ENCODE measurements at regions not wholly inside any gene's neighbourhood (a gene's known extent, or its start where the extent isn't known, plus 50 kb on each side); places are given as distances from the start of the nearest gene placed in this dataset.

DNA sequence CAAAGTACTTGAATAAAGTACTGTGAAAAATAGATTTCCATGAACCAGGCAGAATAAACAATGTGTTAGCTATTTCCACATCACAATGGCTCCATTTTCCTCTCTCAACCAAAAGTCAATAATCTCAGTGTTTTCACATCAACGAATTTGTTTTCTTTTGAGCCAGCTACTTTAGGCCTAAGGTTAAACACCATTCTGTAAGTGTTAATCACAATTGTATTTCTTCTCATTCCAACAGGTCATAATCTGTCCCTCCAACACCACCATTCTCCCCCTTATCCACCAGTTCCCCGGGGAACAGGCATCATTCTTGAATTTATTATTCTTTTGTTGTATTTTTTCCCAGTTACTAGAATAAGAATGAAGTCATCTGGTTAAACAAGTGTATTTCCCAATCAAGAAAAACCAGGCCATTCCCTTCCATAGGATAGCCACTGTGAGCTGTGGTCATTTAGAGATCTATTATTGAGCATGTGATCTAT, 66.2 kb upstream of the PALMD start:
- H3K4me3 ChIP-seq (ENCODE audit: low read depth, low read length), result no peak overlapping the region
- TF ChIP-seq, protein P1, sequence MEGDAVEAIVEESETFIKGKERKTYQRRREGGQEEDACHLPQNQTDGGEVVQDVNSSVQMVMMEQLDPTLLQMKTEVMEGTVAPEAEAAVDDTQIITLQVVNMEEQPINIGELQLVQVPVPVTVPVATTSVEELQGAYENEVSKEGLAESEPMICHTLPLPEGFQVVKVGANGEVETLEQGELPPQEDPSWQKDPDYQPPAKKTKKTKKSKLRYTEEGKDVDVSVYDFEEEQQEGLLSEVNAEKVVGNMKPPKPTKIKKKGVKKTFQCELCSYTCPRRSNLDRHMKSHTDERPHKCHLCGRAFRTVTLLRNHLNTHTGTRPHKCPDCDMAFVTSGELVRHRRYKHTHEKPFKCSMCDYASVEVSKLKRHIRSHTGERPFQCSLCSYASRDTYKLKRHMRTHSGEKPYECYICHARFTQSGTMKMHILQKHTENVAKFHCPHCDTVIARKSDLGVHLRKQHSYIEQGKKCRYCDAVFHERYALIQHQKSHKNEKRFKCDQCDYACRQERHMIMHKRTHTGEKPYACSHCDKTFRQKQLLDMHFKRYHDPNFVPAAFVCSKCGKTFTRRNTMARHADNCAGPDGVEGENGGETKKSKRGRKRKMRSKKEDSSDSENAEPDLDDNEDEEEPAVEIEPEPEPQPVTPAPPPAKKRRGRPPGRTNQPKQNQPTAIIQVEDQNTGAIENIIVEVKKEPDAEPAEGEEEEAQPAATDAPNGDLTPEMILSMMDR (IDR thresholded peaks at IDR 0.05; ENCODE audit: low read depth, low read length), result no peak

GRCh38 chr1:99580451-99580850, 65.5 kb upstream of the PALMD start:
- H3K4me3 ChIP-seq (ENCODE audit: low read depth, low read length), result no peak overlapping the region
- TF ChIP-seq, protein P1 (IDR thresholded peaks at IDR 0.05; ENCODE audit: low read depth, low read length), result no peak

GRCh38 chr1:99587008-99587407, 58.9 kb upstream of the PALMD start:
- H3K4me3 ChIP-seq (ENCODE audit: low read depth, low read length), result no peak overlapping the region
- TF ChIP-seq, protein P1 (IDR thresholded peaks at IDR 0.05; ENCODE audit: low read depth, low read length), result no peak

- TF ChIP-seq, protein P1 (IDR thresholded peaks at IDR 0.05; ENCODE audit: low read depth, low read length), result no peak
Observed at GRCh38 chr1:99589186-99589636, 56.7 kb upstream of the PALMD start.

DNA sequence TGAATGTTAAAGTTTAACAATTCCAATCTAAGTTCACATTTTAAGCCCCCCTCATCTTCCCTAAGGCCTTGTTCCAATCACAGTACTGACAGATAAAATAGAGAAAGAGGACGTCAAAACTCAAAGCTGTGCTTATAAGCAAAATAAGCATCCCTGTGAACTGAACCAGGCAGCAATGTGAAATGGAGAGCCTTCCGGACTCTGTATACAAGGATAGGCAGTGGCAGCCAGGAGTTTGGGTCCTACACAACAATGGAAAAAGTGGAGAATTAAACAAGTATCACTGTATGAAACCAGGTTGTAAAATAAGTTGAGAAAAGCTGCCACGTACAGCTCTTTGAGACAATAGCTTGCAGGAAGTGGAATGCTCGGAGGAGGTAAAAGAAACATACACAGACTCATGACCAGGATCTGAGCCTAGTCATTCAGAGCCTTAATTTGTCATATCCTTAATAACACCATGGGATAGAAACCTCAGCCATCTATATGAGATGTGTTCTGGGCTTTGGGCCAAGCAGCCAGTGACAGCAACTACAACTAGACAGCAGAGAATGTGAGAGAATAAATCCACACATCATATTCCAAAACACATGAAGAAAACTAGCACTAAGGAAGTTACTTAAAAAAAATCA, 55.2 kb upstream of the PALMD start:
- TF ChIP-seq, protein P1 (IDR thresholded peaks at IDR 0.05; ENCODE audit: low read depth, low read length), result no peak
- no peak overlapping the region for H3K4me3 ChIP-seq (ENCODE audit: low read depth, low read length)

More at GRCh38 chr1:99589186-99589636, 56.7 kb upstream of the PALMD start:
- no peak overlapping the region for H3K4me3 ChIP-seq (ENCODE audit: low read depth, low read length)

DNA sequence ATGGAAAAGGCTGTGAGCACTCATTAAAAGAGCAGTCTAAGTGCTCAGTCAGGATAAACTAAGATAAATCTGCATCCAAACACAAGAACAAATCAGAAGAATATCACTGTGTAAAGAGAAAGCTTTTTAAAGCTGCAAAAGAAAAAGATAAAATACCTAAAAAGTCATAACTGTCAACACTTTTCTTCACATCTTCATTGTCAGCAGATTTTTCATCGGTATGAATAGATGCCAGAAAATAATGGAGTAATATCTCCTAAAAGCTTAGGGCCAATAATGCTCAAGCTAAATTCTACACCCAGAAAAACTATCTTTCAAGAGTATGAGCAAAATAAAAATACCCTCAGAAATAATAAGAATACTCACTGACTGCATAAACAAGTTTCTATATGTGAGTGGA, 54.0 kb upstream of the PALMD start:
- TF ChIP-seq, protein P1 (IDR thresholded peaks at IDR 0.05; ENCODE audit: low read depth, low read length), result no peak
- no peak overlapping the region for H3K4me3 ChIP-seq (ENCODE audit: low read depth, low read length)

DNA sequence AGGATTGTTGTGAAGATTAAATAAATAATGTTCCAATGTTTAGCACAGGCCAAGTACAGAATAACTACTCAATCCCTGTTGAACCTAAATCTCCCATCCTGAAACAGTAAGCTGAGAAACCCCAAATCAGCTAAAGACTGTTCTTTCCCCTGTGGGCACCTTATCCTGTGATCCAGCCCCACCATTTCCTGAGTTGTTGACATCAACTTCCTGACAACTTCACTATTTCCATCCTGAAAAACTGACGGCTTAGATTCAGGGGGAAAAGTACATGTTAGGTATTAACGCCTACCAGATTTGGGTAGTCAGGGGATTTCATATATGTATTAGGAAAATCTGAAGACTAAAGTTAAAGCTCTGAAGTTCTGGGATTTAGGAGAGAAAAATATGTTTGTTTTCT, 51.7 kb upstream of the PALMD start:
- TF ChIP-seq, protein P1 (IDR thresholded peaks at IDR 0.05; ENCODE audit: low read depth, low read length), result no peak
- no peak overlapping the region for H3K4me3 ChIP-seq (ENCODE audit: low read depth, low read length)
